HG02763 (cell line): ENCODE measurements at regions not wholly inside any gene's neighbourhood (a gene's known extent, or its start where the extent isn't known, plus 50 kb on each side); places are given as distances from the start of the nearest gene placed in this dataset.
"Not testable (repeated sequence)": the region's sequence is repeated elsewhere in the genome, so short reads cannot be mapped to it uniquely, and the experiment has no call there.

Source experiments
- ATAC-seq: cut with Tn5 transposase; IDR thresholded peaks from one replicate; pipeline ENCODE4 v1.9.1; 2021; ENCODE audit warnings: mild to moderate bottlenecking, moderate library complexity; ENCODE audit not compliant: unreplicated experiment

- ATAC-seq, result no peak
These were observed 234.3 kb downstream of the ABCC12 start for GRCh38 chr16:47921535-47921934.

GRCh38 chr16:47920709-47921108 is 235.1 kb downstream of the ABCC12 start:
- no peak for ATAC-seq

- ATAC-seq, result no peak
These were observed 238.7 kb downstream of the ABCC12 start for GRCh38 chr16:47917118-47917517.

- ATAC-seq, result no peak
These were observed 239.5 kb downstream of the ABCC12 start for GRCh38 chr16:47916266-47916665.

GRCh38 chr16:47907109-47907508 is 248.7 kb downstream of the ABCC12 start:
- no peak for ATAC-seq

GRCh38 chr16:47905771-47906170 is 250.0 kb downstream of the ABCC12 start:
- ATAC-seq, result no peak

- ATAC-seq, result no peak
These were observed 251.1 kb downstream of the ABCC12 start for GRCh38 chr16:47904691-47905090.

GRCh38 chr16:47903470-47903869 is 252.3 kb downstream of the ABCC12 start:
- no peak for ATAC-seq

GRCh38 chr16:47897105-47897504 is 258.7 kb downstream of the ABCC12 start:
- ATAC-seq, result not testable (repeated sequence)

- no peak for ATAC-seq
These were observed 260.6 kb downstream of the ABCC12 start for GRCh38 chr16:47895146-47895545.

- no peak for ATAC-seq
These were observed 262.8 kb downstream of the ABCC12 start for GRCh38 chr16:47892999-47893398.

- ATAC-seq, result no peak
These were observed 267.1 kb downstream of the ABCC12 start for GRCh38 chr16:47888734-47889133.

GRCh38 chr16:47888142-47888541 is 267.7 kb downstream of the ABCC12 start:
- no peak for ATAC-seq

GRCh38 chr16:47887496-47887895 is 268.3 kb downstream of the ABCC12 start:
- no peak for ATAC-seq

GRCh38 chr16:47886631-47887415 is 269.0 kb downstream of the ABCC12 start:
- no peak for ATAC-seq

GRCh38 chr16:47886139-47886538 is 269.7 kb downstream of the ABCC12 start:
- ATAC-seq, result no peak

- no peak for ATAC-seq
These were observed 270.3 kb downstream of the ABCC12 start for GRCh38 chr16:47885489-47885888.

GRCh38 chr16:47884116-47884725 is 271.6 kb downstream of the ABCC12 start:
- no peak for ATAC-seq

GRCh38 chr16:47881574-47881973 is 274.2 kb downstream of the ABCC12 start:
- no peak for ATAC-seq

GRCh38 chr16:47880653-47881052 is 275.1 kb downstream of the ABCC12 start:
- ATAC-seq, result no peak

- ATAC-seq, result no peak
These were observed 278.6 kb downstream of the ABCC12 start for GRCh38 chr16:47877166-47877565.

GRCh38 chr16:47876511-47876910 is 279.3 kb downstream of the ABCC12 start:
- ATAC-seq, result no peak

GRCh38 chr16:47873434-47873833 is 282.4 kb downstream of the ABCC12 start:
- ATAC-seq, result no peak
